Cortex of kidney (tissue), 1 donor: ENCODE measurements at regions not wholly inside any gene's neighbourhood (a gene's known extent, or its start where the extent isn't known, plus 50 kb on each side); places are given as distances from the start of the nearest gene placed in this dataset.
"Not testable (repeated sequence)": the region's sequence is repeated elsewhere in the genome, so short reads cannot be mapped to it uniquely, and the experiment has no call there.

Experiments
- DNase-seq: peaks from one replicate; lab custom pipeline; 2025; lab: John Stamatoyannopoulos, UW

DNA sequence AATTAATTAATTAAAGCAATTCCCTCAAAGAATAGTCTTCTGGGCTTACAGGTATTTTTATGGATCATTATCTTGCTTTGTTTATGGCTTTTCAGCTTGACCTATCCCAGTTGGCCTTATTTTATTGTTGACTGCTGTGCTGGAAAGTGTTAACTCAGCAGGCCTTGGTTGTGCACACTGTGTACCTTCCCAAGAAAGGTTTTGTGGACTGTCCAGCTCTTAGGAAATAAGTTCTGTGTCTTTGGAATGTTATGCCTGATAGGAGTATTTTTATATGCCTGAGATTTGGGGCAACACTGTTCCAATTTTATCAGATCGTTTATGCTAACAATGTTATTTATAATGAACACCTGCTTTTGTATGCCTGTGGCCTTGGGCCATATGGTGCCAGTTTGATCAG is 671.9 kb upstream of the ZNF804A start:
- no peak for DNase-seq

DNA sequence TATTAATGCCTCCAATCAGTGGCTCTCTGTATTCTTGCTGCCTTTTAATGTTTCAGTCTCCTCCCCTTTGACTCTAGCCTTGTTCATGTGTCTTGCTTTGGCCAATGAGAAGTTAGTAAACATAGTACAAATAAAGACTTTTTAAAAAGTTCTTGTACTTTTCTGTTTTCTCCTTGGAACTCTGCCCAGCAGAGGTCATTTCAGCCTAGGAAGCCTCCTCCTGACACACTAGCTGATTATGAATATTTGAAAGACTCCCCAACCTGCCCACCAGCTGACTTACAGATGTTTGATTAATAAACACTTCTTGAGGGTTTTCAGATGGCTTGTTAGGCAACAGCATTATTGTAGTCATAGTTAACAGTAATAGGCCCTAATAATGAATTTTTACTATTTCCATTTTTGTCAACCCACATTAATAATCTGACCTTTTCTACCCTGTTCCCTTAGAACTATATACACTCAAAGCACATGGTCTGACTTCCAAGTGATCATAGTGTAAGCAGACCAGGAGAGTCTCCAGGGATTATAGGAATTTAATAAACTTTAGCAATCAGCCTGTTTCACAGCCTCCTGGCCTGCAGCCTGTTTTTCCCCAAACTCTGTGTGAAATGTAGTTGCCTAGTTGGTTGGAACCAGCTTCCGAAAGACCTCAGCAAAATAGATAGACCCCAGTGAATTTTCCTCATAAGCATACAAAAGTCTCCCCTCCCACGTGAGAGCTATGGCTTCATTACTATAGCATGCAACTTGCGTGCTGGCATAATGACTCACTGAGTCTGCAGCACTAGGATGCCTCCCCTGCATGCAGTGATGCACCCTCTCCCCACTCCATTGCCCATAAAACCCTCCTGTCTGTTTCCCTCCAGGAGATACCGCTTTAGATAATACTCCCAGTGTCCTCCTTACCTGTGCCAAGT is 670.7 kb upstream of the ZNF804A start:
- no peak for DNase-seq

DNA sequence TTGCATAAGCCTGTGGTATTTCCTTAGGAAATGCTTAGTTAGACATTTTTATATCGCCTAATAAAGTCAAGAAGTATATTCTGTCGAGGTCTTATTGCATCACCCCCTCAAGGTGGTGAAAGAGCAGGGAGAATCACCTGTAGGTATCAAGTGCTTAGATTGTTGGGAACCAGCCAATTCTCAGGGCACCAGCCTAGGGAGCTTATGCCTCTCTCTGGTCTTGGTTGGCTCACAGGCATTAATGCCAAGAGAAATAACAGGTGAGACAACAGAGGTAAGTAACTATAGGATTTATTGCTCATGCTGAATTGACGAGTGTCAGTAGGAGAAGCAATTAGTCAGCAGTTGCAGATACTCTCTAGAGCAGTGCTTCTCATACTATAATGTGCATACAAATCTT is 663.3 kb upstream of the ZNF804A start:
- no peak for DNase-seq

DNA sequence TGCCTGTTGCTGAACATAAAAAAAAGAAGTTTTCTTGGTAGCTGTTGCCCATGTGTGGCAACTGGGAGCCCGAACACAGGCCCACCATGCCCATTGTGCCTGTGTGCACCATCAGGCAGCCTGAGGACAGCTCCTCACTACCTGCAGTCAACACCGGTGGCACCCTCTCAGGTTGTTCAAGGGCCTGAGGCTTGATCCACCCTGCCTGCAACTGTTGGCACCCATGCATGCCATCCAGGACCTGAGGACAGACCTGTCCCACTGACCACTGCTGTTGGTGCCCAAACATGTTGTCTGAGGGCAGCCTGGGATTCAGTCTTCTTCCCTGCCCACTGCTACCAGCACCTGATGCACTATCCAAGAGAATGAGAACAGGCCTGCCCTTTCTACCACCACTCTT is 661.1 kb upstream of the ZNF804A start:
- DNase-seq: no peak

DNA sequence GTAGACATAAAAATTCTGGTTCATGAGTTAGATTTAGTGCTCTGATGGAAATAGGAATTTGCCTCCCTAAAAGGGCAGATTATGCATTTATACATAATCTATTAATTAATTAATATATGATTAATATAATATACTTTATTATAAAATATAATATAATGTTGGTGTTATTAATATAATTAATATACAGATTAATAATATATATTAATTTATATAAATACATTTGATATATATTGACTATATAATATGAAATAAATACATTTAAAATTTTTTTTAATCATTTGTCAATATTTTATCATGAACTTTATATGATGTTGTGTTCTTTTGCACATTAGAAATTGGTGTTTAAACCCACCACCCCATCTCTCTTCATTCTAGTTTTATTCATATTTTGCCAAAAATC is 652.1 kb upstream of the ZNF804A start:
- no peak for DNase-seq

DNA sequence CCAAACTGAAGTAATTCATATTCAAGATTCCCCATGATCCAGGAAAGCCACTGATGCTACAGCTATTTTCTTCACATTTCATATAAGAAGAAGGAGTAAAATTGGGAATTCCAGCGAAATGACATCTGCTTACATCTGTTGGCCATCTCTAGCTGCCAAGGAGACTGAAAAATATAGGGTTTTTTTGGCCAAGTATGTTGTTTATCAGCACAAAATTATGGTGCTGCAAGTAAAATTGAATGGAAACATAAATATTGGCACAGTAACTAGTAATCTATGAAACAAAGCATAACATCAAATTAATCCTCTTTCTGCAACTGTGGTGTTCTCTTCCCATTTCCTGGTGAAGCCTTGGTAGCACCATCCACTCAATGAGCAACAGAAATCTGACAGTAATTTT is 649.5 kb upstream of the ZNF804A start:
- no peak for DNase-seq

DNA sequence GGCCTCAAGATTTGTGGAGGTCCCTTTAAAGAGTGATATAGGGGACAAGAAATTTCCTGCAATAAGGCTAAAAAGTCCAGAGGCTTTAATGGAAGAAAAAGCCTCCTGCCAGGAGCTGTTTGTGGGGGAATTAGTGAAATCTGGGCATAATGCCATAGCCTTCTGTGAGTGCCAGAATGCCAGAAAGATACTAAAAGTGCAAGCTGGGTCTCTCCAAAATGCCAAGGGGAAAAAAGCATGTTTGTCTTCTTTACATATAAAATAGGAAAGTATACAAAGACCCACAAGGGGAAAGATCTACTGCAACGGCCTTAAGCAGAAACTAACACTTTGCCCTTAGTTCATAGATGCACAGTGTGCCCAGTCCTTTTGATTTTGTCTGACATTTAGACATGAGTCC is 647.7 kb upstream of the ZNF804A start:
- no peak for DNase-seq

DNA sequence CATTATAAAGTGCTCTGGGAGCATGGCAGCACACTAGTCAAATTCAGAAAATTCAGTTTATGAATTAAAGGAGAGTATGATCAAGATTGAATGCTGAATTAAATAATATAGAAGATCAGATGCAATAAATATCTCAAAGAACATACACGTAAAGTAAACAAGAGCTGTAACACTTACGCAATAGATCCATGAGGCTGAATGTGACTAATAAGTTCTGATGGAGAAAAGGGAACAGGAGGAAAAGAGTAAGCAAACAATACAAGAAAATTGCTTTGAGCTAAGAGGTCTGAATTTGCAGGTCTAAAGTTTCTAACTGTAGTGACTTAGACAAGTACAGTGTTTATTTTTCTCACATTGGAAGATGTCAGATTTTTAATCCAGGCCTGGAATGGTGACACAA is 646.7 kb upstream of the ZNF804A start:
- DNase-seq: no peak

DNA sequence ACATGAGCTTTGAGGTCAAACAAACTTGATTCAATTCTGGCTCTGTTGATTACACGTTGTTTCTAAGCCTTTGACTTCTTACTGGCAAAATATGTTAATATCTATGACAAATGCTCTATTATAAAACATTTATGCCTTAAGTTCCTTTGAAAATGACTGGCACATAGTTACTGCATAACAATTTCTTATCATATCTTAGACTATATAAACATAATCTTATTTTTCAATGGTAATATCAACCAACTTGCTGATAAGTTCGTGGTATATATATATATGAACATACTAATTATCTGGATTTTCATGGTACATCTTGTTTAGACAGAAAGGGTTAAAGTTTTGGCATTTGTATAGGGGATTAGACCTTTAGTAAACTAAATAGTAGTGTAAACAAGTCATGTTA is 645.6 kb upstream of the ZNF804A start:
- no peak for DNase-seq

DNA sequence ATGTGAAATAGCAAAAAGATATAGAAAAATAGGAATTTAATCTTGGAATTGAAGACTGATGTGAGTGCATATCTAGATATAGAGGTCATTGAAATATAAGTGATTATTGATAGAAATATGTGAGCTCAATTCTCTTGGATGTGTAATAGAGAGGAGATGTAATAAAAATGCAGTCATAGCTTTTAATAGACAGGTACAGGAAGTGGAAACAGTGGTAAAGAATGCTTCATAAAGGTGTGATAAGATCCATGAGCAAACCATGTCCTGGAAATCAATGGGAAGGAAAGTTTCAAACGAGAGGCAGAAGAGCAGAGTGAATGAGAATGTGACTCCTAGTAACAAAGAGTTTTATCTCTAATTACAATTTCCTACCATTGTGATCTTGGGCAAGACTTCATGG is 634.7 kb upstream of the ZNF804A start:
- no peak for DNase-seq

DNA sequence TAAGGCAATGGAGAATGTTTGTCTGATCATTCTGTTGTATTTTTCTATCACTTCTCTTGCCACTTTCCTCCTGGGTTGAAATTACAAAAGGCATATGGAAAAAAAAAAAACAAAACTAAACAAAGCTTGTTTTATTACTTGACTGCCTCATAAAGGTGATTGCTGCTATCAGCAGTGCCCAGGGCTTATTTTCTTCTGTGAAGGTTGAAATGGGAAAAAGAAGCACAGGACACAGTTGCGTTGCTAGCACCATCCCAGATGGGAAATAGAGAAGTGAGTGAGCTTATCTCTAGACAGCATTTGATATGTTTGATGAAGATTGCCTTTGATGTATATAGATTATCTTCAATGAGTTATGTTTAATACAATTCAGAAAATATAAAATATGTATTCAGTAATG is 633.8 kb upstream of the ZNF804A start:
- no peak for DNase-seq

DNA sequence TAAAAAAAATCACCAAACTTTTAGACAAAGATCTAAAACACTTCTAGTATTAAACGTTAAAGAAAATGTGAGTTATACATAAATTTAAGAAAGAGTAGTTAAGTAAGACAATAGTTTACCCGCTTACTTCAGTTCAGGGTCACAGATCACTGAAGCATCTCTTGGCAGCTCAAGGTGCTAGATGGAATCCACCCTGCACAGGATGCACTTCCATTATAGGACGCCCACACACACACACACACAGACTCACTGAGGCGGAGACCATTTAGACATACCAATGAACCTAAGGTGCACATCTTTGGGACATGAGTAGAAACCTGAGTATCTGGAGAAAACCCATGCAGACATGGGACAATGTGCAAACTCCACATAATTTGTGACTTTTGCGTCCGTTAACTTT is 630.6 kb upstream of the ZNF804A start:
- no peak for DNase-seq

DNA sequence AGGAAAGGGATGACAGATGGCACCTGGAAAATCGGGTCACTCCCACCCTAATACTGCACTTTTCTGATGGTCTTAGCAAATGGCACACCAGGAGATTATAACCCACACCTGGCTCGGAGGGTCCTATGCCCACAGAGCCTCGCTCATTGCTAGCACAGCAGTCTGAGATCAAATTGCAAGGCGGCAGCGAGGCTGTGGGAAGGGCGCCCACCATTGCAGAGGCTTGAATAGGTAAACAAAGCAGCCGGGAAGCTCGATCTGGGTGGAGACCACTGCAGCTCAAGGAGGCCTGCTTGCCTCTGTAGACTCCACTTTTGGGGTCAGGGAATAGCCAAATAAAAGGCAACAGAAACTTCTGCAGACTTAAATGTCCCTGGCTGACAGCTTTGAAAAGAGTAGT is 622.7 kb upstream of the ZNF804A start:
- not testable (repeated sequence) for DNase-seq

DNA sequence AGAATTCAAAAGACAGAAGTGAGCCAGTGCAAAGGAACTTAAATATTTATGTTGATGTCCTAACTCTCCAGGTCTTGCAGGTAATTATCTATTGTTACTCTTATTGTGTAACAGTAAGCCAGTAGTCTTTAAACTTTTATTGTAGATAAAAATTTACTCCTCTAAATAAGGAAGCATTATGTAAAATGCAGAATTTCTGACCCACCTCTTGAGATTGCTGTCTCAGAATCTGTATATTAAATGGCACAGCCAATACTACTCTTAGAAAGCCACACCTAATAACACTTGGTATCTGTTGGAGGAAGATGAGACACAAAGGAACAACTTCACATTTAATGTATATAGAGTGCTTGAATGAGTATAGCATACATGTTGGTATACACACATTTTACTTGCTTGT is 613.5 kb upstream of the ZNF804A start:
- DNase-seq: no peak

DNA sequence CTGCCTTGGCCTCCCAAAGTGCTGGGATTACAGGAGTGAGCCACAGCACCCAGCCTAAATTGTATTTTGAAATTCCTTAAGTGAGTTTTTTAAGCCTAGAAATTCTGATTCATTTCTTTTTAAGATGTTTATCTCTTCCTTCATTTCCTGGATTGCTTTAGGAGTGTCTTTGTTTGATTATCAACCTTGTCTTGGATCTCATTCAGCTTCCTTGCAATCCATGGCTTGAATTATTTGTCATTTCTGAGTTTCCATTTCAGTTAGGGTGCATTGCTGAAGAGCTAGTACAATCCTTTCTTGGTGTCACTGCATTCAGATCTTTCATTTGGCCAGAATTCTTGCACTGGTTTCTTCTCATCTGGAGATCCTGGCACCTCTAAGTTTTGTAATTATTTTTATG is 606.4 kb upstream of the ZNF804A start:
- no peak for DNase-seq

DNA sequence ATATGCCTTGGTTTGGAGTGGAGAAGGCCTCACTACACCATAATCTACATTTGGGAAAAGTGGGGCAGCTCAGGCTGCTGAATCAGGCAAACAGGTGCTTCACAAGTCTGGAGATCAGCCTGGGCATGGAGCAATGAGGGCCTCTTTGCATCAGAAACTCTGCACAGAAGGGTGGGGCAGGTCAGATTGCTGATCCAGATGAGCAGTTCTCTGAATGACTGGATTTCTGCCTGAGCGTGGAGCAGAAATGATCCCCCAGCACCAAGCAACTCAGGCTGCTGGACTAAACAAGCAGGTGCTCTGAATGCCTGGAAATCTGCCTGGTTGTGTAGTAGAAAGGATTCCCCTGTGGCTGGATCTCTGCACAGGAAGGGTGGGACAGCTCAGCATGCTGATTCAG is 605.3 kb upstream of the ZNF804A start:
- DNase-seq: no peak

DNA sequence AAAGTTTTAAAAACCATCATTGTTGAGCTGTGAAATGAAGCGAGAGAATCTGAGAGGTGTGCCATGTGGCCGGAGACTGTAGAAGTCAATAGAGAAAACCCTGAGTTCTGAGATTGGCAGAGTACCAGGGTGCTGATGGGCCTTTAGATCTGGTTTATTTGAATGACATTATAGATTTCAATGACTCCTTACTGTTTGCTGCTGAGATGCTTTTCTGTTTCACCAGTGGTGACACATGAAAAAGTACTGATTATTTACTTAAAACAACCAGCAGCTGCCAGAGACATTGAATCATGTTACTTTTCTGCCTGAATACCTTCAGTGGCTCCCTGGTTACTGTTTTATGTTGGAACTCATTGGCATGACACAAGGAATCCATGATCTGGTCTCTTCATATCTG is 602.7 kb upstream of the ZNF804A start:
- DNase-seq: no peak

DNA sequence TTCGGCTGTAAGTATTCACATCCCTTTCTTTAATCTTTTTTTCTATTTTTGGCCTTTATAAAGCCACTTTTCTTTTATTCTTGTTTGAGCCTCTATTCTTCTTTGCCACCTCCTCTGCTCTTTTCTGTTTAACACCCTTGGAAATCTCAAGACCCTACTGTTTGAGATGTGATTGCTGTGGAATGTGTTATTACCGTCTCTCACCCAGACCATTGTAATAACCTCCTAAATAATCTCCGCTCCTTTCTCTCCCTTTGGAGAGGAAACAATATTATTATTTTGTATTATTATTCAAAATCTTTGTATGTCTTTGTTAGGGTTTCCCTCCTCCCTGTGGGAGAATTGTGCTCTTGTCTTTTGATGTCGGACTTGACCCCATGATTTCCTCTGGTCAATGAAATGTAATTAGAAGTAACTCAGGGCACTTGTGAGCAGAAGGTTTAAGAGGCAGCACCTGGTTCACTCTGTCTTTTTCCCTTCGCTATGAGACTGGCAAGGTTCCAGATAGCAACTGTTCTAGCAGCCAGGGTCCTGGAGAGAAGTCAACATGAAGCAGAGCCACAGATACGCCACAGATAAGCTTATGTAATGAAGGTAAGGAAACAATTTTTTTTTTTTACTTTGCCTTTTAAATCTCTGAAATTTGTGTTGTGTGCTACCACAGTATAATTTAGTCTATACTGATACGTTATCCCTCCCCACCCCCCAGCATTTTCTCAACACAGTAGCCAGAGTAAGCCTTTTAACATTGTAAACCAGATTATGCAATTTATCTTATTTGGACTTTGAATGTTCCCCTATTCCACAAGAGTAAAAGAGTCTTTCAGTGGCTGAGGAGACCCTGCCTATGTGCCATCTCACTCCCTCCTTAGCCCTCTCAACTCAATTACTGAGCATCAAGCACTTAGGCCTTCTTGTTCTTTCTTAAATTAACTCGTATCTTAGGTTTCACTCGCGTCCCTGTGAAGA is 601.2 kb upstream of the ZNF804A start:
- no peak for DNase-seq

DNA sequence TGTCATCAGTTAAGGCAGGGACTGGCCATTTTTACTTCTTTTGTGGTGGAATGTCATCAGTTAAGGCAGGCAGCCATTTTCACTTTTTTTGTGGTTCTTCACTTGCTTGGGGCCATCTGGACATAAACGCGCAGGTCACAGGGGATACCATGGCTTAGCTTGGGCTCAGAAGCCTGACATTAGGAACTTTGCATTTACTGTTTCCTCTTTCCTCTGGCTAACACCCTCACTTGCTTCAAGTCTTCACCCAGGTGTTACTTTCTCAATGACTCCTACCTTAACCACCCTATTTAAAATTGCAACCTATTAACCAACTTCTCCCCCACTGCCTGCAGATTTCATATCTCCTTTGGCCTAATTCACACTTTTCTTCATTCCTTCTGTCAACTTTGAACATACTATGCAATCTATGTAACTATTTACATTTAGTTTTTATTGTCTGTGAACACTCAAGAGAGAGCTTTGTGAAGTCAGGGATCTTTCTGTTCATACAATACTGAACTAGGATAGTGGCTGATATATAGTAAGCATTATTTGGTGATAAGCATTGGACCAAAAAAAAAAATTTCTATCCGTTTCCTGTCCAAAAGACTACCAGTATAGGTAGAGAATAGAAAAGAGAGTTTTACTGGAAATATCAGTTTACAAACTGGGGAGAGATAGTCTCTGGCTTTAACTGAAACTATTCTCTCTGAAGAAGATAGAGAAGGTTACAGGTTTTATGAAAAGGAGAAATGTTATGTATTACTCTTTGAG is 600.1 kb upstream of the ZNF804A start:
- DNase-seq: no peak

DNA sequence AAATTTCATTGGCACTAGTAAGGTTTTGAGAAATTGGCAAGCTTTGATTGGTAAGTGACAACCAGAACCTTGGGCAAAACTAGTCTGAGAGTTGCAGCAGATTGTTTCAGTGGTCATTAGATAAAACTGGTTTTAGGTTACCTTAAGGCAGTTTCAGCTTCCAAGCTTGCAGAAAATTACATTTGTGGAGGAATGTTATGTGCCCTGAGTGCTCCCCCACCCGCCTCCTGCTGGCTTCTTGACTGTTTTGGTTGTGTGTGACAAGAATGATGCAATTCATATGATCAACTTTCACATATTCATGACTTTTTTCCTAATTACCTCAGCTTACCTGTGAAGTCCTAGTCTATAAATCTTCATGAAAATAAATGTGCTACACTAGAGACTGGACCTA is 599.5 kb upstream of the ZNF804A start:
- no peak for DNase-seq

DNA sequence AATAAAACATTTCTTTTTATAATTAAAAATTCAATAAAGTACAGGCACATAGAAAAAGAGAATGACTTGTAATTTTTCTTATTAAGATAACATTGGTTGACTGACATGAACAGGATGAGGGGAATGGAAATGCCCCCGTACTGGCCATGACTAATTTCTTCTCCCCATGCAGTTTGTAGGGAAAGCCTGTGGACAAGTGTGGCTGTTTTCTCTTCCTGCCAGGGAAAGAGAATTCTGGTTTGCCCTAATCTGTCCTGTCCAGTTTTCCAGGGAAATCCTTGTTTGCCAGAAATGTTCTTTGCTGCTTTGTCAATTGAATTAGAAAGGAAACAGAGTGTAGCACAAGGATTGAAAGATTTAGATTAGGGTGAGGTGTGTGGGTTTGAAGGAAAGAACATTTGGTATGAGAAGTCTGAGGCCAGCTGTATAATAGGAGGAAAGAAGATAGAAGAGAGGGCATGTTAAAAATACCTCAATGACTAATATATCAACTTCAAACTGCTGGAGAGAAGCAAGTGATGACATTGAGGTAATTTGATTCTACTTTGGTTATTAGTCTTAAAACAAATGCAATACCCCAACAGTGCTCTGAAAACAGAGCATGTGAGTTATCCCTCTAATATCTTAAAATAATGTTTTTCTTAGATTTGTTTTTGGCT is 593.9 kb upstream of the ZNF804A start:
- DNase-seq: no peak
